ENCODE measurements at regions not wholly inside any gene's neighbourhood (a gene's known extent, or its start where the extent isn't known, plus 50 kb on each side); places are given as distances from the start of the nearest gene placed in this dataset.

GRCh38 chrX:39401483-39402110 is 600.3 kb downstream of the MID1IP1 start:
- POLR2A ChIA-PET = no interaction called here
- Mint-ChIP-seq H3K36me3 (no peaks in the 10 kb centered on the region), H3K4me3 (no peak overlapping the region), H3K27me3 (no peaks in the 10 kb centered on the region), H3K27ac (no peak overlapping the region), H3K4me1 (no peaks in the 10 kb centered on the region), H3K9me3 (no peaks in the 10 kb centered on the region)
- ATAC-seq (ENCODE audit: low read depth) (no peak), DNase-seq (no peak)

- no peak for DNase-seq
These were observed 600.9 kb downstream of the MID1IP1 start for GRCh38 chrX:39402158-39402557.

GRCh38 chrX:39406799-39407198 is 605.5 kb downstream of the MID1IP1 start:
- Mint-ChIP-seq H3K4me1 (no peaks in the 10 kb centered on the region), H3K36me3 (no peaks in the 10 kb centered on the region), H3K9me3 (no peaks in the 10 kb centered on the region), H3K4me3 (no peak overlapping the region), H3K27ac (no peak overlapping the region), H3K27me3 (no peaks in the 10 kb centered on the region)
- no peak for DNase-seq
- POLR2A ChIA-PET = no interaction called here
- ATAC-seq (ENCODE audit: low read depth) = no peak

More at GRCh38 chrX:39402158-39402557, 600.9 kb downstream of the MID1IP1 start:
- Mint-ChIP-seq H3K27ac (no peak overlapping the region), H3K4me3 (no peak overlapping the region), H3K27me3 (no peaks in the 10 kb centered on the region), H3K36me3 (no peaks in the 10 kb centered on the region), H3K9me3 (no peaks in the 10 kb centered on the region), H3K4me1 (no peaks in the 10 kb centered on the region)
- POLR2A ChIA-PET = no interaction called here
- no peak for ATAC-seq (ENCODE audit: low read depth)

GRCh38 chrX:39409246-39409917 is 608.1 kb downstream of the MID1IP1 start:
- Mint-ChIP-seq H3K4me3 (no peak overlapping the region), H3K27me3 (no peaks in the 10 kb centered on the region), H3K9me3 (no peaks in the 10 kb centered on the region), H3K27ac (no peak overlapping the region), H3K4me1 (no peaks in the 10 kb centered on the region), H3K36me3 (no peaks in the 10 kb centered on the region)
- POLR2A ChIA-PET = no interaction called here
- no peak for ATAC-seq (ENCODE audit: low read depth)
- DNase-seq = no peak

- ATAC-seq (ENCODE audit: low read depth) = no peak
- H3K36me3 Mint-ChIP-seq = no peaks in the 10 kb centered on the region
- H3K4me3 Mint-ChIP-seq = no peak overlapping the region
- no peak for DNase-seq
- H3K9me3 Mint-ChIP-seq = peaks cover 2% of the 10 kb centered on the region
- no peak overlapping the region for H3K27ac Mint-ChIP-seq
- POLR2A ChIA-PET = no interaction called here
- H3K4me1 Mint-ChIP-seq = peaks cover 3% of the 10 kb centered on the region
- H3K27me3 Mint-ChIP-seq = no peaks in the 10 kb centered on the region
These were observed 613.1 kb downstream of the MID1IP1 start for GRCh38 chrX:39414290-39414854.

- Mint-ChIP-seq H3K9me3 (peaks cover 2% of the 10 kb centered on the region), H3K4me1 (peaks cover 3% of the 10 kb centered on the region), H3K27me3 (no peaks in the 10 kb centered on the region), H3K36me3 (no peaks in the 10 kb centered on the region), H3K4me3 (no peak overlapping the region), H3K27ac (no peak overlapping the region)
- ATAC-seq (ENCODE audit: low read depth) (no peak), DNase-seq (no peak)
- POLR2A ChIA-PET = no interaction called here
These were observed 615.4 kb downstream of the MID1IP1 start for GRCh38 chrX:39416547-39417260.

GRCh38 chrX:39418254-39418704 is 617.0 kb downstream of the MID1IP1 start:
- Mint-ChIP-seq H3K4me3 (no peak overlapping the region), H3K36me3 (no peaks in the 10 kb centered on the region), H3K27ac (no peak overlapping the region), H3K4me1 (peaks cover 3% of the 10 kb centered on the region), H3K27me3 (no peaks in the 10 kb centered on the region), H3K9me3 (peaks cover 4% of the 10 kb centered on the region)
- POLR2A ChIA-PET = no interaction called here
- DNase-seq (no peak), ATAC-seq (ENCODE audit: low read depth) (no peak)

GRCh38 chrX:39418731-39419638 is 617.7 kb downstream of the MID1IP1 start:
- peaks cover 3% of the 10 kb centered on the region for H3K4me1 Mint-ChIP-seq
- no peaks in the 10 kb centered on the region for H3K36me3 Mint-ChIP-seq
- DNase-seq (no peak), ATAC-seq (ENCODE audit: low read depth) (no peak)
- H3K4me3 Mint-ChIP-seq = no peak overlapping the region
- H3K27me3 Mint-ChIP-seq = no peaks in the 10 kb centered on the region
- POLR2A ChIA-PET = no interaction called here
- H3K27ac Mint-ChIP-seq = no peak overlapping the region
- peaks cover 4% of the 10 kb centered on the region for H3K9me3 Mint-ChIP-seq

GRCh38 chrX:39421006-39421405 is 619.7 kb downstream of the MID1IP1 start:
- POLR2A ChIA-PET = no interaction called here
- Mint-ChIP-seq H3K27ac (no peak overlapping the region), H3K9me3 (peaks cover 4% of the 10 kb centered on the region), H3K27me3 (no peaks in the 10 kb centered on the region), H3K4me1 (peaks cover 3% of the 10 kb centered on the region), H3K36me3 (no peaks in the 10 kb centered on the region), H3K4me3 (no peak overlapping the region)
- DNase-seq (no peak), ATAC-seq (ENCODE audit: low read depth) (no peak)

- DNase-seq (no peak), ATAC-seq (ENCODE audit: low read depth) (no peak)
- POLR2A ChIA-PET = no interaction called here
- Mint-ChIP-seq H3K4me1 (peaks cover 2% of the 10 kb centered on the region), H3K36me3 (no peaks in the 10 kb centered on the region), H3K27ac (no peak overlapping the region), H3K4me3 (no peak overlapping the region), H3K27me3 (no peaks in the 10 kb centered on the region), H3K9me3 (peaks cover 1% of the 10 kb centered on the region)
These were observed 624.0 kb downstream of the MID1IP1 start for GRCh38 chrX:39425124-39425806.

- ATAC-seq (ENCODE audit: low read depth) (no peak), DNase-seq (no peak)
- H3K36me3 Mint-ChIP-seq = no peaks in the 10 kb centered on the region
- no peak overlapping the region for H3K27ac Mint-ChIP-seq
- peaks cover 1% of the 10 kb centered on the region for H3K9me3 Mint-ChIP-seq
- H3K27me3 Mint-ChIP-seq = no peaks in the 10 kb centered on the region
- POLR2A ChIA-PET = no interaction called here
- H3K4me3 Mint-ChIP-seq = no peak overlapping the region
- peaks cover 2% of the 10 kb centered on the region for H3K4me1 Mint-ChIP-seq
These were observed 624.8 kb downstream of the MID1IP1 start for GRCh38 chrX:39426101-39426500.

GRCh38 chrX:39427492-39427891 is 626.2 kb downstream of the MID1IP1 start:
- DNase-seq = no peak
- ATAC-seq (ENCODE audit: low read depth) = no peak
- peaks cover 2% of the 10 kb centered on the region for H3K4me1 Mint-ChIP-seq
- no peak overlapping the region for H3K4me3 Mint-ChIP-seq
- H3K9me3 Mint-ChIP-seq = no peaks in the 10 kb centered on the region
- no peak overlapping the region for H3K27ac Mint-ChIP-seq
- H3K27me3 Mint-ChIP-seq = no peaks in the 10 kb centered on the region
- POLR2A ChIA-PET = no interaction called here
- H3K36me3 Mint-ChIP-seq = no peaks in the 10 kb centered on the region

- DNase-seq (no peak), ATAC-seq (ENCODE audit: low read depth) (no peak)
- H3K27me3 Mint-ChIP-seq = no peaks in the 10 kb centered on the region
- H3K9me3 Mint-ChIP-seq = no peaks in the 10 kb centered on the region
- no peak overlapping the region for H3K4me3 Mint-ChIP-seq
- H3K27ac Mint-ChIP-seq = no peak overlapping the region
- H3K4me1 Mint-ChIP-seq = peaks cover 2% of the 10 kb centered on the region
- no peaks in the 10 kb centered on the region for H3K36me3 Mint-ChIP-seq
- POLR2A ChIA-PET = no interaction called here
These were observed 626.6 kb downstream of the MID1IP1 start for GRCh38 chrX:39427906-39428305.
